Mucosa of descending colon (tissue), 3 donors: ENCODE measurements at regions not wholly inside any gene's neighbourhood (a gene's known extent, or its start where the extent isn't known, plus 50 kb on each side); places are given as distances from the start of the nearest gene placed in this dataset.

ENCODE experiments used
- ATAC-seq: fragments of 200-7000 bp; cut with Tn5 transposase; one replicate; pipeline ENCODE4 v1.9.1; 2020; ENCODE audit warnings: mild to moderate bottlenecking, moderate library complexity
- DNase-seq, 3 donors: peaks; one replicate each; pipeline ENCODE4 v3.0.0-alpha.2; 2020
- H3K36me3 ChIP-seq: fragments of 200-600 bp; one replicate; pipeline ENCODE4 v1.8.0; 2021; ENCODE audit warnings: low read depth, mild to moderate bottlenecking
- H3K4me1 ChIP-seq: fragments of 200-600 bp; one replicate; pipeline ENCODE4 v1.8.0; 2021; ENCODE audit warnings: low read depth, mild to moderate bottlenecking
- H3K4me3 ChIP-seq: fragments of 200-600 bp; one replicate; pipeline ENCODE4 v1.8.0; 2021; ENCODE audit warnings: mild to moderate bottlenecking
- H3K9me3 ChIP-seq: fragments of 200-600 bp; one replicate; pipeline ENCODE4 v1.8.0; 2021; ENCODE audit warnings: mild to moderate bottlenecking
- intact Hi-C, 2 donors: fragments of 100-400 bp; cut with DNase I in 1 of 2; cut with micrococcal nuclease in 1 of 2; formaldehyde crosslinking; loops; one replicate each; pipeline versions ENCODE4 v1.11.0 to v1.11.1; 2022; cut with DNase I, micrococcal nuclease
- TF ChIP-seq, protein P1 (sequence below): fragments of 200-600 bp; IDR thresholded peaks from one replicate; pipeline ENCODE4 v1.8.0; 2022; ENCODE audit warnings: antibody characterized with exemption, mild to moderate bottlenecking
- donor health status: DM: no; HTN: no; CAD: no; lungs with moderate emphysema.
- donor health status: DM: no; HTN: no; CAD: no.
- donor health status: DM: no; HTN: yes; CAD: no.

DNA sequence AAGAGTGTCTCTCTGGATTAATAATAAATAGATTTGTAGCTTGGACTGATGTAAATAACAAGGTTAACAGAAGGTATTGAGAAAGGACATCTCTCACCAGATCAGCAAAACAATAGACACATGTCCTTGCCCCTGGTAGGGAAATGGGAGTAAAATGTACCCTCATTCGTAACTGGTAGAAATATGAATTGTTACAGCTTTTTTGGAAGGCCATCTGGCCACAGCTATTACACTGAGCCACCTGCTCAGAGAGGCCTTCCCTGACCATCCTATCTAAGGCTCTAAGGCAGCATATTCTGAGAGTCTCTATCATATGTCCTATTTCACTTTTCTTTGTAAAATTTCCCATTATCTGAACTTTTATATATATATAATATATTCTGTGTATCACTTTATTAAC, 129.1 kb upstream of the MAP1B start:
- no peaks in the 10 kb centered on the region for H3K36me3 ChIP-seq
- H3K4me1 ChIP-seq: no peaks in the 10 kb centered on the region
- intact Hi-C loops: no loop called here
- no peak for ATAC-seq
- no peak for DNase-seq
- H3K9me3 ChIP-seq: no peaks in the 10 kb centered on the region
- no peak overlapping the region for H3K4me3 ChIP-seq
- TF ChIP-seq, protein P1, sequence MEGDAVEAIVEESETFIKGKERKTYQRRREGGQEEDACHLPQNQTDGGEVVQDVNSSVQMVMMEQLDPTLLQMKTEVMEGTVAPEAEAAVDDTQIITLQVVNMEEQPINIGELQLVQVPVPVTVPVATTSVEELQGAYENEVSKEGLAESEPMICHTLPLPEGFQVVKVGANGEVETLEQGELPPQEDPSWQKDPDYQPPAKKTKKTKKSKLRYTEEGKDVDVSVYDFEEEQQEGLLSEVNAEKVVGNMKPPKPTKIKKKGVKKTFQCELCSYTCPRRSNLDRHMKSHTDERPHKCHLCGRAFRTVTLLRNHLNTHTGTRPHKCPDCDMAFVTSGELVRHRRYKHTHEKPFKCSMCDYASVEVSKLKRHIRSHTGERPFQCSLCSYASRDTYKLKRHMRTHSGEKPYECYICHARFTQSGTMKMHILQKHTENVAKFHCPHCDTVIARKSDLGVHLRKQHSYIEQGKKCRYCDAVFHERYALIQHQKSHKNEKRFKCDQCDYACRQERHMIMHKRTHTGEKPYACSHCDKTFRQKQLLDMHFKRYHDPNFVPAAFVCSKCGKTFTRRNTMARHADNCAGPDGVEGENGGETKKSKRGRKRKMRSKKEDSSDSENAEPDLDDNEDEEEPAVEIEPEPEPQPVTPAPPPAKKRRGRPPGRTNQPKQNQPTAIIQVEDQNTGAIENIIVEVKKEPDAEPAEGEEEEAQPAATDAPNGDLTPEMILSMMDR: no peak

DNA sequence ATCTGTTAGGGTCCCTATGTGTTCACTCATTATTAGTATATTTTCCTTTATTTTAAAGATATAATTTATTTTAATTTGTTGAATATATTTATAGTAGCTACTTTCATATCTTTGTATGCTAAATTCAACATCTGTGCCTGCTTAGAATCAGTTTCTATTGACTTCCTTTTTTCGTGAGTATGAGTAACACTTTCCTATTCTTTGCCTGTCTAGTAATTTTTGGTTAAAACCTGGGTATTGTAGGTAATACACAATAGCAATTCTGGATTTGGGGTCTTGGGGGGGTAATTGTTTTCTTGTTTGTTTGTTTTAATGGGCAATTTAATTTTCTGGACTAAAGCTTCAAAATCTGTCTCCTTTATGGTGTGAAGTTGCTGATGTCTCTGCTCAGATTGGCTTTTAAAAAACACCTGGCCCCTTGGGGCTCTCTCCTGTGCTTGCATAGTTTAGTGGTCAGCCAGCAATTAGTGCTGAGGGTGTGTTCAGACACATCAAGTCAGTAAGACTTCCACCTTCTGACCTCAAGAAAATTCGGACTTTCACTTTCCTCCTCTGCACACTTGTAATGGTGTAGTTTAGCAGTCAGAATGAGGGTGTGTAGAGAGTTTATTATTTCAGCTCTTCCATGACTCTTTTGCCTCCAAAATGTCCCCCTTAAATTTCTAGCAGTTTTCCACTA, 124.4 kb upstream of the MAP1B start:
- intact Hi-C loops: no loop called here
- ATAC-seq (no peak), DNase-seq (no peak)
- Histone ChIP-seq H3K9me3 (no peaks in the 10 kb centered on the region), H3K4me3 (no peak overlapping the region), H3K36me3 (no peaks in the 10 kb centered on the region), H3K4me1 (no peaks in the 10 kb centered on the region)
- TF ChIP-seq, protein P1: no peak

GRCh38 chr5:71986101-71986500, 121.2 kb upstream of the MAP1B start:
- H3K36me3 ChIP-seq: no peaks in the 10 kb centered on the region
- intact Hi-C loops: no loop called here
- H3K4me3 ChIP-seq: no peak overlapping the region
- ATAC-seq (no peak), DNase-seq (no peak)
- no peaks in the 10 kb centered on the region for H3K9me3 ChIP-seq
- H3K4me1 ChIP-seq: no peaks in the 10 kb centered on the region
- TF ChIP-seq, protein P1: no peak

GRCh38 chr5:71988808-71989207, 118.5 kb upstream of the MAP1B start:
- Histone ChIP-seq H3K36me3 (no peaks in the 10 kb centered on the region), H3K4me3 (no peak overlapping the region), H3K4me1 (no peaks in the 10 kb centered on the region), H3K9me3 (no peaks in the 10 kb centered on the region)
- no peak for ATAC-seq
- intact Hi-C loops: no loop called here
- DNase-seq: no peak
- TF ChIP-seq, protein P1: no peak

DNA sequence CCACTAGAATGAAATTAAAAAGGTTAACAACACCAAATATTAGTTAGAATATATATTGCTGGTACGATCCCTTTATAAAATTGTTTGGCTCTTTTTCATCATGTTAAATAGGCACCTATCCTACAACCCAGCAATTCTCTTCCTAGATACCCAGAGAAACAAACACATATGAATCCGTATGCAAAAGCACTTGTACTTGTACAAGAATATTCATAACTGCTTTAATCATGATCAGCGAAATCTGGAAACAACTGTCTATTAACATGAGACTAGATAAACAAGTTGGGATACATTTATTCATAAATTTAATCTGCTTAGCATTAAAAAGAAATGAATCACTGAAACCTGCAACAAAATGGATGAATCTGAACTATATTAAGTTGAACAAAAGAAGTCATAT, 113.7 kb upstream of the MAP1B start:
- intact Hi-C loops: no loop called here
- no peak for DNase-seq
- ATAC-seq: no peak
- TF ChIP-seq, protein P1: no peak
- Histone ChIP-seq H3K4me1 (no peaks in the 10 kb centered on the region), H3K36me3 (no peaks in the 10 kb centered on the region), H3K9me3 (no peaks in the 10 kb centered on the region), H3K4me3 (no peak overlapping the region)

GRCh38 chr5:71996789-71997188, 110.5 kb upstream of the MAP1B start:
- Histone ChIP-seq H3K4me3 (no peak overlapping the region), H3K9me3 (no peaks in the 10 kb centered on the region), H3K36me3 (no peaks in the 10 kb centered on the region), H3K4me1 (no peaks in the 10 kb centered on the region)
- intact Hi-C loops: no loop called here
- DNase-seq (no peak), ATAC-seq (no peak)
- TF ChIP-seq, protein P1: no peak
